H9 (cell line): ENCODE measurements at regions not wholly inside any gene's neighbourhood (a gene's known extent, or its start where the extent isn't known, plus 50 kb on each side); places are given as distances from the start of the nearest gene placed in this dataset.

Experiments
- DNase-seq: peaks from one replicate; pipeline ENCODE4 v3.0.0-alpha.2; 2017
- H2AFZ ChIP-seq: one replicate; pipeline ENCODE4 v1.6.1; 2013; ENCODE audit warnings: mild to moderate bottlenecking, low read length, control low read depth, moderate library complexity
- H2AK5ac ChIP-seq: 2 replicates; pipeline ENCODE4 v1.6.1; 2013; ENCODE audit warnings: low read length, control low read depth, mixed read lengths; ENCODE audit not compliant: insufficient read length
- H2BK120ac ChIP-seq: one replicate; pipeline ENCODE4 v1.6.1; 2013; ENCODE audit warnings: low read depth, mild to moderate bottlenecking, low read length, control low read depth, inconsistent platforms; ENCODE audit not compliant: poor library complexity, severe bottlenecking
- H2BK12ac ChIP-seq: 2 replicates; pipeline ENCODE4 v1.6.1; 2013; ENCODE audit warnings: low read length, control low read depth, mixed read lengths, low read depth; ENCODE audit not compliant: insufficient read length
- H2BK15ac ChIP-seq: 2 replicates; pipeline ENCODE4 v1.6.1; 2013; ENCODE audit warnings: low read depth, low read length, control low read depth
- H2BK20ac ChIP-seq: one replicate; pipeline ENCODE4 v1.6.1; 2013; ENCODE audit warnings: low read depth, mild to moderate bottlenecking, low read length, control low read depth, inconsistent platforms; ENCODE audit not compliant: poor library complexity, severe bottlenecking
- H2BK5ac ChIP-seq: 2 replicates; pipeline ENCODE4 v1.6.1; 2013; ENCODE audit warnings: low read length, control low read depth, mixed read lengths; ENCODE audit not compliant: insufficient read length
- H3K14ac ChIP-seq: 2 replicates; pipeline ENCODE4 v1.6.1; 2013; ENCODE audit warnings: low read length, control low read depth; ENCODE audit not compliant: insufficient read depth
- H3K18ac ChIP-seq: 2 replicates; pipeline ENCODE4 v1.6.1; 2013; ENCODE audit warnings: low read depth, mild to moderate bottlenecking, mixed read lengths, low read length, control low read depth; ENCODE audit not compliant: insufficient read length
- H3K23ac ChIP-seq: 2 replicates; pipeline ENCODE4 v1.6.1; 2013; ENCODE audit warnings: low read length, control low read depth, mixed read lengths, low read depth; ENCODE audit not compliant: insufficient read length
- H3K23me2 ChIP-seq: 2 replicates; pipeline ENCODE4 v1.6.1; 2013; ENCODE audit warnings: low read depth, mild to moderate bottlenecking, mixed read lengths, low read length, control low read depth; ENCODE audit not compliant: insufficient read length, poor library complexity, severe bottlenecking
- H3K27ac ChIP-seq: 2 replicates; pipeline ENCODE4 v1.5.1; 2013; ENCODE audit warnings: low read length, control low read depth, mixed read lengths, low read depth; ENCODE audit not compliant: insufficient read length
- H3K27me3 ChIP-seq: 2 replicates; pipeline ENCODE4 v1.6.1; 2013; ENCODE audit warnings: low read length, control low read depth, inconsistent platforms; ENCODE audit not compliant: insufficient read depth
- H3K4ac ChIP-seq: 2 replicates; pipeline ENCODE4 v1.6.1; 2013; ENCODE audit warnings: low read depth, mild to moderate bottlenecking, control low read depth, inconsistent platforms, low read length, moderate library complexity
- H3K4me1 ChIP-seq: 2 replicates; pipeline ENCODE4 v1.6.1; 2013; ENCODE audit warnings: low read length, control low read depth, inconsistent platforms; ENCODE audit not compliant: insufficient read depth
- H3K4me2 ChIP-seq: 2 replicates; pipeline ENCODE4 v1.6.1; 2013; ENCODE audit warnings: low read length, control low read depth, mixed read lengths; ENCODE audit not compliant: insufficient read length, insufficient read depth
- H3K56ac ChIP-seq: 2 replicates; pipeline ENCODE4 v1.6.1; 2013; ENCODE audit warnings: low read depth, mild to moderate bottlenecking, mixed read lengths, low read length, control low read depth; ENCODE audit not compliant: insufficient read length
- H3K79me1 ChIP-seq: 2 replicates; pipeline ENCODE4 v1.6.1; 2013; ENCODE audit warnings: low read depth, mild to moderate bottlenecking, moderate library complexity, low read length, control low read depth, inconsistent platforms; ENCODE audit not compliant: insufficient read depth, poor library complexity, severe bottlenecking
- H3K79me2 ChIP-seq: 2 replicates; pipeline ENCODE4 v1.6.1; 2013; ENCODE audit warnings: low read length, control low read depth, inconsistent platforms; ENCODE audit not compliant: insufficient read depth
- H3K9ac ChIP-seq: 2 replicates; pipeline ENCODE4 v1.6.1; 2013; ENCODE audit warnings: low read length, control low read depth, mixed read lengths; ENCODE audit not compliant: insufficient read length; ENCODE audit errors: extremely low read depth
- H3K9me3 ChIP-seq: one replicate; pipeline ENCODE4 v1.6.1; 2013; ENCODE audit warnings: low read depth, low read length, inconsistent platforms; ENCODE audit not compliant: control insufficient read depth
- H3T11ph ChIP-seq: one replicate; pipeline ENCODE4 v1.6.1; 2013; ENCODE audit warnings: mild to moderate bottlenecking, low read length, control low read depth, inconsistent platforms
- H4K20me1 ChIP-seq: one replicate; pipeline ENCODE4 v1.6.1; 2013; ENCODE audit not compliant: control insufficient read depth, insufficient read length, insufficient read depth
- H4K5ac ChIP-seq: 2 replicates; pipeline ENCODE4 v1.6.1; 2013; ENCODE audit warnings: low read depth, mild to moderate bottlenecking, mixed read lengths, low read length, control low read depth; ENCODE audit not compliant: insufficient read length
- H4K8ac ChIP-seq: replicated peaks from 2 replicates; pipeline ENCODE4 v1.6.1; 2013; ENCODE audit warnings: low read length, control low read depth, mixed read lengths, low read depth; ENCODE audit not compliant: insufficient read length
- H4K91ac ChIP-seq: 2 replicates; pipeline ENCODE4 v1.6.1; 2013; ENCODE audit warnings: low read depth, mild to moderate bottlenecking, moderate library complexity, mixed read lengths, low read length, control low read depth; ENCODE audit not compliant: insufficient read length
- H3K27ac Mint-ChIP-seq, 3 experiments: 2 replicates in 2 of 3; 3 replicates in 1 of 3; pipeline ENCODE4 v1.8.0; 2020 to 2021; ENCODE audit warnings: mixed read lengths in 3 of 3, mild to moderate bottlenecking in 1 of 3, moderate library complexity in 1 of 3
- H3K27me3 Mint-ChIP-seq: 2 replicates; pipeline ENCODE4 v1.8.0; 2021; ENCODE audit warnings: low read depth, mild to moderate bottlenecking, moderate library complexity, mixed read lengths
- H3K36me3 Mint-ChIP-seq, 3 experiments: 2 replicates in 2 of 3; 3 replicates in 1 of 3; pipeline ENCODE4 v1.8.0; 2020 to 2021; ENCODE audit warnings: low read depth in 3 of 3, mixed read lengths in 3 of 3; ENCODE audit not compliant: insufficient read depth in 1 of 3
- H3K4me1 Mint-ChIP-seq, 2 experiments: 2 replicates each; pipeline ENCODE4 v1.8.0; 2020; ENCODE audit warnings: mixed read lengths in 2 of 2
- H3K4me3 Mint-ChIP-seq, 2 experiments: 2 replicates in 1 of 2; 3 replicates in 1 of 2; pipeline ENCODE4 v1.8.0; 2020 to 2021; ENCODE audit warnings: mild to moderate bottlenecking in 2 of 2, mixed read lengths in 2 of 2, moderate library complexity in 1 of 2
- H3K9me3 Mint-ChIP-seq, 2 experiments: 2 replicates in 1 of 2; 3 replicates in 1 of 2; pipeline ENCODE4 v1.8.0; 2020; ENCODE audit warnings: mild to moderate bottlenecking in 2 of 2, mixed read lengths in 2 of 2, moderate library complexity in 1 of 2
- CTCF ChIP-seq: fragments of 200-600 bp; sonication (generic); conservative IDR thresholded peaks from 3 replicates; pipeline ENCODE4 v1.8.0; 2021; ENCODE audit warnings: antibody characterized with exemption, mild to moderate bottlenecking
- WGBS: extraction: QIAGEN DNeasy Blood & Tissue Kit; methylation state at CpG from one replicate; pipeline ENCODE4 v1.1.7; 2013; ENCODE audit warnings: missing lambda C conversion rate, low lambda C conversion rate, mixed read lengths; ENCODE audit not compliant: insufficient read length; ENCODE audit errors: extremely low coverage; 5-methylcytosine and 5-hydroxymethylcytosine counted together

DNA sequence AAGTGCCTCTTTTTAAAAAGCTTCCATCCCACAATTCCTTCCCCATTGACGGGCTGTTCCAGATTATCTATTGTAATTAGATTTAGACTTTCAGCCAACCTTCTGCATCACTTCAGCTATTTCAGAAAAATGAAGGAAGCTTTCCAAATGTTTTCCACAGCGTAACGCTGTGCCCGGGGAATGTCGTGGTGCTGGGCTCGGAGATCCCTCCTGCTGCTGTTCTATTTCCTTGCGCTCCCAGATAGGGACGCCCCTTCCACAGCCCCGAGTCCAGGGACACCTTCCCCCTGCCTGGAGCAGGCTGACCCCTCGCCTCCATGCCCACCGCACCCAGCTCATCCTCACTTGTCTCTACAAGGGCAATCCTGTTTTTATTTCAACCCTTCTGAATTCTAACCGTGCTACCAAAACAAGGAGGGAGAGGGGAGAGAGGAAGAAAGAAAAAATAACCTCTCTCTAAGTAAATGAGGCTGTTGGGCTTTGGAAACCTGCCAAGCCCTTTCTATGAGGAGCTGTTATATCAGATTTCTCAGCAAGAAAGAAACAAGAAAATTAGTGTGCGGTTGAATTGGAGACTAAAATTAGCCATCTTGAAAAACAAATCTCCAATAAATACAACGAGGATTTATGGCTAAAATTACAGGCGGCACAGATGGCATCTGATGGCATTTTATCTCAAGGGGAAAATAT is 366.9 kb downstream of the BRD1 start:
- H2BK12ac ChIP-seq = no peak overlapping the region
- H3K27ac ChIP-seq = no peak overlapping the region
- Mint-ChIP-seq H3K4me1 (peaks cover 26 to 34% of the 10 kb centered on the region in 2 experiments), H3K9me3 (no peaks in the 10 kb centered on the region), H3K27me3 (peaks cover 19% of the 10 kb centered on the region), H3K27ac (no peak overlapping the region), H3K36me3 (no peaks in the 10 kb centered on the region; a peak in 1 of 7 replicates), H3K4me3 (no peak overlapping the region)
- H3K9me3 ChIP-seq = no peaks in the 10 kb centered on the region
- no peak overlapping the region for H3T11ph ChIP-seq
- no peaks in the 10 kb centered on the region for H3K79me2 ChIP-seq
- TF ChIP-seq CTCF = no peak
- no CpG with 5 or more reads among the region's 15 CpGs for WGBS
- H4K20me1 ChIP-seq = no peaks in the 10 kb centered on the region
- H3K14ac ChIP-seq = no peak overlapping the region
- no peak overlapping the region for H3K4ac ChIP-seq
- H3K9ac ChIP-seq = no peak overlapping the region
- no peak overlapping the region for H2BK20ac ChIP-seq
- no peak overlapping the region for H2AK5ac ChIP-seq
- no peaks in the 10 kb centered on the region for H3K4me1 ChIP-seq
- no peaks in the 10 kb centered on the region for H3K79me1 ChIP-seq
- no peaks in the 10 kb centered on the region for H3K23me2 ChIP-seq
- no peak overlapping the region for H3K18ac ChIP-seq
- no peak overlapping the region for H2AFZ ChIP-seq
- no peak for DNase-seq
- no peak overlapping the region for H3K4me2 ChIP-seq
- H3K23ac ChIP-seq = no peak overlapping the region
- H4K91ac ChIP-seq = no peak overlapping the region
- no peak overlapping the region for H4K5ac ChIP-seq
- H3K27me3 ChIP-seq = no peaks in the 10 kb centered on the region
- H2BK15ac ChIP-seq = no peak overlapping the region
- H2BK120ac ChIP-seq = no peak overlapping the region
- no peak overlapping the region for H3K56ac ChIP-seq
- H2BK5ac ChIP-seq = no peak overlapping the region
- no peak overlapping the region for H4K8ac ChIP-seq
